ENCODE measurements at regions not wholly inside any gene's neighbourhood (a gene's known extent, or its start where the extent isn't known, plus 50 kb on each side); places are given as distances from the start of the nearest gene placed in this dataset.

GRCh38 chr10:45095286-45095685 lies 94.6 kb downstream of the ZNF22 start:
- TF ChIP-seq CTCF (IDR thresholded peaks at IDR 0.05), result no peak
- TF ChIP-seq EZH2 (IDR thresholded peaks at IDR 0.05), result no peak
- TF ChIP-seq EZH2phosphoT487 (IDR thresholded peaks at IDR 0.05), result no peak

All from neural progenitor cell (in vitro differentiated cells).